ENCODE measurements at regions not wholly inside any gene's neighbourhood (a gene's known extent, or its start where the extent isn't known, plus 50 kb on each side); places are given as distances from the start of the nearest gene placed in this dataset.

DNA sequence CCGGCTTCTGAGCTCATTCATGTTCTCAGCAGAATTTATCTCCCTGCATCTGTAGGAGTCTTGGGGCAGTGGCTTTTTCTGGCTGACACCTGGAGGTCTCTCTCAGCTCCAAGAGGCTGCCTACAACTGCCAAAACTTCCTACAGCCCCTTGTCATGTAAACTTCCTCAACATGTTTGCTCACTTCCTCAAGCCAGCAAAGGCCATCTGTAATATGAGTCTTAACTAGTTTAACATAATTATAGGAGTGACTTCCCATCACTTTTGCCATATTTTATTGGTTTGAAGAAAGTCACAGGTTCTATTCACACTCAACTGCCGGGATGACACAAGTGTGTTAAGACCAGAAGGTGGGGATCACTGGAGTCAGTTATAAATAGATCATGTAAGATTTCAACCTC is 194.0 kb downstream of the VRK1 start:
- TF ChIP-seq EZH2 (IDR thresholded peaks at IDR 0.05; ENCODE audit: borderline replicate concordance) (no peak), EZH2phosphoT487 (IDR thresholded peaks at IDR 0.05; ENCODE audit: low read depth, severe bottlenecking, unreplicated experiment) (no peak)
- TF ChIP-seq, protein P1, sequence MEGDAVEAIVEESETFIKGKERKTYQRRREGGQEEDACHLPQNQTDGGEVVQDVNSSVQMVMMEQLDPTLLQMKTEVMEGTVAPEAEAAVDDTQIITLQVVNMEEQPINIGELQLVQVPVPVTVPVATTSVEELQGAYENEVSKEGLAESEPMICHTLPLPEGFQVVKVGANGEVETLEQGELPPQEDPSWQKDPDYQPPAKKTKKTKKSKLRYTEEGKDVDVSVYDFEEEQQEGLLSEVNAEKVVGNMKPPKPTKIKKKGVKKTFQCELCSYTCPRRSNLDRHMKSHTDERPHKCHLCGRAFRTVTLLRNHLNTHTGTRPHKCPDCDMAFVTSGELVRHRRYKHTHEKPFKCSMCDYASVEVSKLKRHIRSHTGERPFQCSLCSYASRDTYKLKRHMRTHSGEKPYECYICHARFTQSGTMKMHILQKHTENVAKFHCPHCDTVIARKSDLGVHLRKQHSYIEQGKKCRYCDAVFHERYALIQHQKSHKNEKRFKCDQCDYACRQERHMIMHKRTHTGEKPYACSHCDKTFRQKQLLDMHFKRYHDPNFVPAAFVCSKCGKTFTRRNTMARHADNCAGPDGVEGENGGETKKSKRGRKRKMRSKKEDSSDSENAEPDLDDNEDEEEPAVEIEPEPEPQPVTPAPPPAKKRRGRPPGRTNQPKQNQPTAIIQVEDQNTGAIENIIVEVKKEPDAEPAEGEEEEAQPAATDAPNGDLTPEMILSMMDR (IDR thresholded peaks at IDR 0.05; ENCODE audit: poor library complexity), result no peak
- H3K27ac ChIP-seq, result no peak overlapping the region
- H3K27me3 ChIP-seq, result no peaks in the 10 kb centered on the region
- no peak overlapping the region for H3K4me2 ChIP-seq
- no peaks in the 10 kb centered on the region for H3K4me1 ChIP-seq (ENCODE audit: insufficient read depth)
- H3K9me3 ChIP-seq (ENCODE audit: low read depth), result no peaks in the 10 kb centered on the region
- DNase-seq (ENCODE audit: low spot score), result no peak
- no peaks in the 10 kb centered on the region for H4K20me1 ChIP-seq (ENCODE audit: insufficient read depth, poor library complexity, severe bottlenecking)
- 94% methylated on average over 2 of the region's 2 CpGs for WGBS (ENCODE audit: low lambda C conversion rate, missing lambda C conversion rate)
- H3K4me3 ChIP-seq, result no peak overlapping the region
- H3K9me2 ChIP-seq (replicated peaks; ENCODE audit: insufficient read depth), result no peaks in the 10 kb centered on the region
- no peaks in the 10 kb centered on the region for H3K79me2 ChIP-seq
- no peaks in the 10 kb centered on the region for H3K36me3 ChIP-seq (replicated peaks; ENCODE audit: insufficient read depth, low read depth)
- H2AFZ ChIP-seq, result no peak overlapping the region

DNA sequence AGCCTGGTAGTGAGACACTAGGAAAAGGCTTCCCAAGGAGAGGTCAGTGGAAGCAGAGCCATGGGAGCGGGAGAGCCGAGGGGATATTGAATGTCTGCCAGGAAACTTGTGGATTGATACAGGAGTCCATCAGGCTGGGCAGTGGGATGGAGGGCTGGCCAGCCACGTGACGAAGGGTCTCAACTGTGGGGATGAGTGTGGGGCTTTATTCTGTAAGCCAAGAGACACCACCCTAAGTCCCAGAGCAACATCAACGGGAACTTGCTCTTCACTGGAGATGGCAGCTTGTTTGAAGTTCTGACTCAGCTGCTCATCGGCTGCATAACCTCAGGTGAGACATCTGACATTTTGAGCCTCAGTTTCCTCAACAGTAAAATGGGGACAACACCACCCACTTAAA is 197.8 kb downstream of the VRK1 start:
- Histone ChIP-seq H3K4me1 (ENCODE audit: insufficient read depth) (no peaks in the 10 kb centered on the region), H3K9me3 (ENCODE audit: low read depth) (no peaks in the 10 kb centered on the region), H3K27me3 (no peaks in the 10 kb centered on the region), H2AFZ (no peak overlapping the region), H3K36me3 (replicated peaks; ENCODE audit: insufficient read depth, low read depth) (no peaks in the 10 kb centered on the region), H3K79me2 (no peaks in the 10 kb centered on the region), H3K27ac (no peak overlapping the region), H3K4me2 (no peak overlapping the region), H3K4me3 (no peak overlapping the region), H4K20me1 (ENCODE audit: insufficient read depth, poor library complexity, severe bottlenecking) (no peaks in the 10 kb centered on the region), H3K9me2 (replicated peaks; ENCODE audit: insufficient read depth) (no peaks in the 10 kb centered on the region)
- no peak for DNase-seq (ENCODE audit: low spot score)
- 94% methylated on average over 6 of the region's 6 CpGs for WGBS (ENCODE audit: low lambda C conversion rate, missing lambda C conversion rate)
- no peak for TF ChIP-seq EZH2phosphoT487 (IDR thresholded peaks at IDR 0.05; ENCODE audit: low read depth, severe bottlenecking, unreplicated experiment)
- TF ChIP-seq EZH2 (IDR thresholded peaks at IDR 0.05; ENCODE audit: borderline replicate concordance), result no peak
- TF ChIP-seq, protein P1 (IDR thresholded peaks at IDR 0.05; ENCODE audit: poor library complexity), result no peak

DNA sequence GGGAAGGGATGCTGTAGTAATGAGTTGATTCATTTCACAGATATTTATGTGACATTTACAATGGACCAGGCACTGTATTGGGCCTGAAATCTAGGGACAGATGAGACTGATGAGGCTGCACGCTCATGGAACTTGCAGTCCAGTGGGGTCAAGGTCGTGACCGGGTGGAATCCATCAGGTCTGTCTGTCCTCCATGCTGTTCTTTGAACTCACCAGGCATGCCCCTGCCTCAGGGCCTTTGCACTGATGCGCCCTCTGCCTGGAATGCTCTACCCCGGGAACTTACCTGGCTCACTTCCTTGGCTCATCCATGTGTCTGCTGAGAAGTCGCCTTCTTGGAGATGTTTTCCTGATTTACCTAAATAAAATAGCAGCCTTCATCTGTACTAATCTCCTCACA is 200.1 kb downstream of the VRK1 start:
- H3K27me3 ChIP-seq, result no peaks in the 10 kb centered on the region
- no peak overlapping the region for H3K27ac ChIP-seq
- H4K20me1 ChIP-seq (ENCODE audit: insufficient read depth, poor library complexity, severe bottlenecking), result no peaks in the 10 kb centered on the region
- no peaks in the 10 kb centered on the region for H3K9me3 ChIP-seq (ENCODE audit: low read depth)
- no peak overlapping the region for H3K4me2 ChIP-seq
- no peak overlapping the region for H2AFZ ChIP-seq
- no peak for DNase-seq (ENCODE audit: low spot score)
- TF ChIP-seq, protein P1 (IDR thresholded peaks at IDR 0.05; ENCODE audit: poor library complexity), result no peak
- no peak for TF ChIP-seq EZH2 (IDR thresholded peaks at IDR 0.05; ENCODE audit: borderline replicate concordance)
- no peak for TF ChIP-seq EZH2phosphoT487 (IDR thresholded peaks at IDR 0.05; ENCODE audit: low read depth, severe bottlenecking, unreplicated experiment)
- 92% methylated on average over 6 of the region's 6 CpGs for WGBS (ENCODE audit: low lambda C conversion rate, missing lambda C conversion rate)
- no peak overlapping the region for H3K4me3 ChIP-seq
- H3K79me2 ChIP-seq, result no peaks in the 10 kb centered on the region
- H3K9me2 ChIP-seq (replicated peaks; ENCODE audit: insufficient read depth), result no peaks in the 10 kb centered on the region
- H3K4me1 ChIP-seq (ENCODE audit: insufficient read depth), result no peaks in the 10 kb centered on the region
- H3K36me3 ChIP-seq (replicated peaks; ENCODE audit: insufficient read depth, low read depth), result no peaks in the 10 kb centered on the region

DNA sequence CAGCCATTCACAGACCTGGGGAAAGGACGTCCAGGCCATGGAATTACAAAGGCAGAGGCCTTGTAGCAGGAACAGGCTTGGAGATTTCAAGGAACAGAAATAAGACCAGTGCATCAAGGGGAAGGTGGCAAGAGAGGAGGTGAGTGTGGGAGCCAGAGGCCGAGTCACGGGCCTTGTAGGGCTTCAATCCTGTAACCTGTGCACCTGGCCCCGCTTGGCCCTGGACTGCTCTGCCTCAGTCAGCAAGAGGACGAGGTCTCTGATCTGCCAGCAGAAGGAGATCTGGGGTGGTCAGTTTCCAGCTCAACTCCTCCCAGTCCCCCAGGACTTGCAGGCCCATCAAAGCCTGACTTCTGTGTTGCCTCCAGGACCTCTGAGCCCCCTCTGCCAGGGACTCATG is 200.8 kb downstream of the VRK1 start:
- WGBS (ENCODE audit: low lambda C conversion rate, missing lambda C conversion rate), result 93% methylated on average over 5 of the region's 5 CpGs
- Histone ChIP-seq H3K27me3 (no peaks in the 10 kb centered on the region), H3K4me1 (ENCODE audit: insufficient read depth) (no peaks in the 10 kb centered on the region), H3K4me2 (no peak overlapping the region), H3K9me3 (ENCODE audit: low read depth) (no peaks in the 10 kb centered on the region), H3K36me3 (replicated peaks; ENCODE audit: insufficient read depth, low read depth) (no peaks in the 10 kb centered on the region), H2AFZ (no peak overlapping the region), H4K20me1 (ENCODE audit: insufficient read depth, poor library complexity, severe bottlenecking) (no peaks in the 10 kb centered on the region), H3K9me2 (replicated peaks; ENCODE audit: insufficient read depth) (no peaks in the 10 kb centered on the region), H3K27ac (no peak overlapping the region), H3K79me2 (no peaks in the 10 kb centered on the region), H3K4me3 (no peak overlapping the region)
- TF ChIP-seq, protein P1 (IDR thresholded peaks at IDR 0.05; ENCODE audit: poor library complexity), result no peak
- no peak for DNase-seq (ENCODE audit: low spot score)
